ENCODE measurements at regions not wholly inside any gene's neighbourhood (a gene's known extent, or its start where the extent isn't known, plus 50 kb on each side); places are given as distances from the start of the nearest gene placed in this dataset.

DNA sequence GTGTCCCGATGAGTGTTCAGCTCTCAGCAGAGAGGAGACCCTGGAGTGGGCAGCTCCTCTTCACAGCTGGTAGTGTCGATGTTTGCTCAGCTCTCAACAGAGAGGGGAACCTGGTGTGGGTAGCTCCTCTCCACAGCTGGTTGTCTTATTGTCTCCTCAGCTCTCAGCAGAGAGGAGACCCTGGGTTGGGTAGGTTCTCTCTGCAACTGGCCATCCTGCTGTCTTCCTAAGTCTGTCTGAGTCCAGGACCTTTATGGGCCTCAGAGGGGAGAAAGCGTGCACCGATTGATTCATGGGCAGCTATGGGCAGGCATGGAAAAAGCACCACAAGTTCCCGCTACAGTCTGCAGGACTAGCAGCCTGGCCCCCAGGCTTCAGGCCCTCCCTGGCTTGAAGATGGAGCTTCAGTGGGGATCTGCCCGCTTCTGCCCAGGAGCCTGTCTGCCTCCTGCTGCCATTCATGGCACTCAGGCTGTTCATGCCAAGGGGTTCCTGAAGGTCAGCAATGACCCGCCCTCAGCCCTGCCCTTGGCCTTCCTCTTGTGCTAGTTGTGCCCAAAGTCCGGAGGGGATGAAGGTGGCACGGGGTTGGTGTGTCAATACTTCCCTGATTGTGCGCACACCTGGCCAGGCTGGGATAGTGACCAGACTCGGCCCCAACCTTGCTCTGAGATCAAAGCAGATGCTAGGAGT is 224.2 kb downstream of the KCNC2 start:
- no peak for DNase-seq
- TF ChIP-seq POLR2A (IDR thresholded peaks at IDR 0.05; ENCODE audit: low read length) (no peak), GATA1 (IDR thresholded peaks at IDR 0.05; ENCODE audit: low read depth, low read length) (no peak)

DNA sequence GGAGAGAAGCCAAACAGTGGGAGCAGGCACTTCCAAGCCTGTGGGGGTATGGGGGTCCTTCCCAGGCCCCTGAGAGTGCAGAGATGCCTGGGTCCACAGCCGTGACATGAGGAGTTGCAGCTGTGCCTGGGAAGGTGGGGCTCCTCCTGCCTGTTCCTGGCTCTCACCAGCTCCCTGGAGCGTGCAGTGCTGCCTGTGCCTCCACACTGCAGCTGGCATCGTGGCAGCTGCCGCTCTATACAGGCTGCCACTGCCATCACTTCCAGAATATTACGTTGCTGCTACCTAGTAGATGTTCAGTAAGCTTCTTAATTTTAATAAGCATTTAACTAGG is 223.7 kb downstream of the KCNC2 start:
- DNase-seq = no peak
- TF ChIP-seq GATA1 (IDR thresholded peaks at IDR 0.05; ENCODE audit: low read depth, low read length) = no peak
- no peak for TF ChIP-seq POLR2A (IDR thresholded peaks at IDR 0.05; ENCODE audit: low read length)

DNA sequence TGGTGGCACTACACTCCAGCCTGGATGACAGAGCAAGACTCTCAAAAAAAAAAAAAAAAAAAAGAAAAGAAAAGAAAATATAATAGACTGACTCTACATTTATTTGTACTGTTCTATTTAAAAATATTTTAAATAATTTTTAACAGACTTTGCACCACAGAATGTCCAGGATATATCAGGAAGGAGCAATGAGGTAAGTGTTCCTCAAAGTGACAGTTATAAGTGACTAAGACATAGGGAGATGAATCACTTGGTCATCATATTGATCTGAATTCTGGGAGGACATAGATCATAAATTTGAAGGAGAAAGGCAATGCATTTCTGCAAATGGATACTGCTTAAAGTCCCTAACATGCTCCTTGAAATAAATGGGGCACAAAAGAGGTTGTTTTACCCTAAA is 221.5 kb downstream of the KCNC2 start:
- DNase-seq = no peak
- TF ChIP-seq POLR2A (IDR thresholded peaks at IDR 0.05; ENCODE audit: low read length) = no peak
- no peak for TF ChIP-seq GATA1 (IDR thresholded peaks at IDR 0.05; ENCODE audit: low read depth, low read length)

Measured in erythroblast (primary cell).